HT1080 (cell line): ENCODE measurements at regions not wholly inside any gene's neighbourhood (a gene's known extent, or its start where the extent isn't known, plus 50 kb on each side); places are given as distances from the start of the nearest gene placed in this dataset.

Experiments used
- DNase-seq: peaks from one replicate; pipeline ENCODE4 v3.0.0-alpha.2; 2015; ENCODE audit warnings: low read depth

GRCh38 chr16:54447576-54448440, 161.2 kb upstream of the IRX3 start:
- DNase-seq, result peak; percentile 88

GRCh38 chr16:54446639-54447038, 160.1 kb upstream of the IRX3 start:
- DNase-seq, result peak; percentile 49

GRCh38 chr16:54444851-54445458, 158.4 kb upstream of the IRX3 start:
- DNase-seq, result no peak

GRCh38 chr16:54443839-54444238, 157.3 kb upstream of the IRX3 start:
- no peak for DNase-seq

DNA sequence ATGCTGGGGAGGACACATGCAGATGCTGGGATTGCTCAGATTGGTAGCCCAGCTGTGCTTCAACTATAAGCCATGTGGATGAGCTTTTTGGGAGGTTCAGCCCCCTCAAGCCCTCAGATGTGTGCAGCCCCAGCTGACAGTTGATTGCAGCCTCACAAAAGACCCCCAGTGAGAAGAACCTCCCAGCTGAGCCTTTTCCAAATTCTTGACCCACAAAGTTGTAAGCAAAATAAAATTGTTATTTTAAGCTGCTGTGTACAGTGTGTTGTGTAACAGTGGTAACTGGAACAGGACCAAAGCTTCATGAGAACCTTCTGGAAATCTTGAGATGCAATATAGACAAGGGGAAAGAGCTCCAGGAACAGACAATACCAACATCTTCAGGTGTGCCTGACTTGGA, 156.8 kb upstream of the IRX3 start:
- DNase-seq, result no peak

- DNase-seq, result no peak
Observed at GRCh38 chr16:54442864-54443263, 156.3 kb upstream of the IRX3 start.

GRCh38 chr16:54438469-54438868, 151.9 kb upstream of the IRX3 start:
- DNase-seq, result no peak

DNA sequence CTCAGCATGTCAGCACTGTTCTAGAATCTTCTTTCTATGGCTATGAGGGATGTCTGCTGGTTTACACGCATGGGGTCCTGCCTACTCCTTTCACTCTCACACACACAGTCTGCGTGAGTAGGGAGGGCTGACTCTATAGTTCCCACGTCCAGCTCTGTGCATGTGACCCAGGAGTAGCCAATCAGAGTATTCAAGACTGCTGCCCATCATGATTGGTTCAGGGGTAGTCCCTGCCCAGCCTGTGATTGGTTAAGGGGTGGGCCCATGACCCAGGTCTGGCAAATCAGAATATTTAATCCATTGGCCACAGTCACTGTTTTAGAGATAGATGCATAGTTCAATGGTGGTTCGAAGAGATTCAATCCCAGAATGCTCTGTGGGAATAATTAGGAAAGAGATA, 151.3 kb upstream of the IRX3 start:
- DNase-seq, result peak; percentile 13

- no peak for DNase-seq
Observed at GRCh38 chr16:54437401-54437800, 150.8 kb upstream of the IRX3 start.

GRCh38 chr16:54436346-54436745, 149.8 kb upstream of the IRX3 start:
- DNase-seq, result no peak

GRCh38 chr16:54434859-54435258, 148.3 kb upstream of the IRX3 start:
- DNase-seq, result no peak

DNA sequence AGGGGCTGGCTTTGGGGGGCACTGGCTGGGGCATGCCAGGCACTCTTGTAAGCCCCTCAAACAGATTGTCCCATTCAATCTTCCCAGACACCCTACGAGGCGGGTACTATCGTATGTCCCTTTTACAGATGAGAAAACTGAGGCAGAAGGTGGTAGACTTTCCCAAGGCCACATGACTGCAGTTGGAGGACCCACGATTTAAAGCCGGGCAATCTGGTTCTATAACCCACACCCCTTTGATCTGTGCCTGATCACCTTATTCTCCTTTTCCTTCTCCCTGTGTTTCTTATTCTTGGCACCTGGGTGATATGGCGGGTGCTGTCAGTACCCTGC, 146.3 kb upstream of the IRX3 start:
- no peak for DNase-seq

- DNase-seq, result no peak
Observed at GRCh38 chr16:54431997-54432896, 145.7 kb upstream of the IRX3 start.

GRCh38 chr16:54431041-54431996, 144.7 kb upstream of the IRX3 start:
- no peak for DNase-seq

DNA sequence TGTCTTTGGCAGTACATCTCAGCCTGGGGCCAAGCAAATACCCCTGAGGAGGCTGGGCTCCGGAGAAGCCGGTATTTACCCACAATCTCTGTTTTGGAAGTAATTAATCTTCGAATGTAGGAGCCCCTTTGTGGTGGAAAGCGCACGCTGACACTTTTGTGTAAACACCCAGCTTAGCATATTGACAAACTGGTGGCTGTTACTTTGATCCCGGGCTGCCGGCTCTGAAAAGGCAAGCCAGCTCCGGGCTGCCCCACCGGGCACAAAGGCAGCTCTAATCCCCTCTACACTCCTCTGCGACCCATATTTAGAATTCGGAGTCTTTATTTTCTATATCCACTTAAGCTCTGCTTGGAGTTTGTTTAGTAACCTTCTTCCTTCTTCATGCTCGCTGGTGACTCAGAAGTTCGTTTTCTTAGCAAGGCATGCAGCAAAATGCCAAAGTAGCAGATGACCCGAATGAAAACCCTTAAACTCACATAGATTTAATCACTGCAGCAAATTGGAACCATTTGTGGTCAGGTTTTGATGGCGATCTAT, 144.0 kb upstream of the IRX3 start:
- DNase-seq, result peak; percentile 20

DNA sequence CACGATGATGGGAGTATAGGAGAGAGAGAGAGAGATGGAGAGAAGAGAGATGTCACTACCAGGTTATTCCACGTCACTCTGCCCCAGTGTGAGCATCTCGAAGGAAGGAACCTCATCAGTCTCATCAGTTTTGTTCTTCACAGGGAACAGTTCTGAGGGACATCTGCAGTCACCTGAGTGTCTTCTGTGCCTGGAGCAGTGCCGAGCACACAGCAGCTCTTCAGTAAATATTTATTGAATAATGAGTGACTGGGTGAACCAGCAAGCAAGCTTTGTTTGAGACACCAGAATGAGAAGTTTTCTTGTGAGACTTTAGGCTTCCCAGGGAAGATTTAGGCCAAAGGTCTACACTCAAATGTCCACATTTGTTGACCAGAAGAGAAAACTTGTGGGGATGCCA, 142.4 kb upstream of the IRX3 start:
- no peak for DNase-seq

GRCh38 chr16:54426553-54426849, 139.9 kb upstream of the IRX3 start:
- no peak for DNase-seq

DNA sequence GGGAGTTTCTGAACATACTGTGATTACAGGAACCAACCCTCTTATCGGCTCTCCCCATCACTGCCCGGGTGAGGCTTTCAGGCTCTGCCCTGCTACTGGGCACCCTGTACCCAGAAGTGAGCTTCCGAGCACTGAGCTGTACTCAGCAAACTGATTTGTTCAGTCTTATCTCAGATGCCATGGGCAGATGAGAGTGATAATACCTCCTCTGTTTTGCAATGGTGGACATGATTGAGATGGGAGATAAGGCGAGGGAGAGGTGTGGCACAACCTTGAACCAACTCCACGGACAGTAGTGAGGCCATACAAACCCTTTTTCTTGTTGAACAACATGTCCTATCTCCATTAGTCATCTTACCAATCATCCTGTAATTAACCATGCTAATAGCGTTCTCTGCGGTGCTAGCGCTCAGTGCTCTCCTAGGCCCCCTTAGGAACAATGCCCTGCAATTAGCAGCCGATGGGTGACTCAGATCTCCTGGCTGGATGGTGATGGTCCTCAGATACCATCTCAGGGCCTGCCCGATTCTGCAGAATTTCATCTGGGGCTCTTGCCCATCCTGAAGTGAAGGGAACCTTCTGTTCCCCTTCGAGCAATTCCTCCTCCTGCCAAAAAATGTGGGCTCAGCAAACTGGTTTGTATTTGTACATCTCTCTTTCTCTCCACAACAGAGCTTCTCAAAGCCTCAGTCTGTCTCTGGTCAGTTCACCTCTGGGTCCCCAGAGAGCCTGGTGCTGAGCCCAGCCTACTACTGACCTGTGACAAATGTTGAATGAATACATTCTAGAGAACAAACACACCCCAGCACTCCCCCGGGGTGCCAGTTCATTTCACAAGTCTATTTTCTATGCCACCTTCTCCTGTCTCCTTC, 139.3 kb upstream of the IRX3 start:
- no peak for DNase-seq

GRCh38 chr16:54425068-54425467, 138.5 kb upstream of the IRX3 start:
- DNase-seq, result no peak

- DNase-seq, result no peak
Observed at GRCh38 chr16:54424043-54424451, 137.5 kb upstream of the IRX3 start.
